ENCODE measurements at regions not wholly inside any gene's neighbourhood (a gene's known extent, or its start where the extent isn't known, plus 50 kb on each side); places are given as distances from the start of the nearest gene placed in this dataset.

DNA sequence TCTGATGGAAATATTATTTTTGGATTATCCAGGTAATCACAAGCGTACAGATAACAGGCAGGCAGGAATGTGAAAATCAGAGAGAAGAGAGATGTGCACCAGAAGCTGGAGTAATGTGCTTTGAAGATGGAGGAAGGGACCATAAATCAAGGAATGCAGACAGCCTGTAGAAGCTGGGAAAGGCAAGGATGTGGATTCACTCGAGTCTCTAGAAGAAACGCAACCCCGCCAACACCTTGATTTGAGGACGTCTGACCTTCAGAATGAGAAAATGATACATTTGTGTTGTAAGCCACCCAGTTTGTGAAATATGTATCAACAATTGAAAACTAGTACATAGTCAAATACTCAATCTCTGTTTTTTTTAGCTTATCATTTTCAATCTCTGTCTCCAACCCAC lies 207.6 kb upstream of the MPDZ start:
- TF ChIP-seq POLR2A (IDR thresholded peaks at IDR 0.05) (no peak), POLR2AphosphoS5 (IDR thresholded peaks at IDR 0.05) (no peak)
- TF ChIP-seq, protein P1, sequence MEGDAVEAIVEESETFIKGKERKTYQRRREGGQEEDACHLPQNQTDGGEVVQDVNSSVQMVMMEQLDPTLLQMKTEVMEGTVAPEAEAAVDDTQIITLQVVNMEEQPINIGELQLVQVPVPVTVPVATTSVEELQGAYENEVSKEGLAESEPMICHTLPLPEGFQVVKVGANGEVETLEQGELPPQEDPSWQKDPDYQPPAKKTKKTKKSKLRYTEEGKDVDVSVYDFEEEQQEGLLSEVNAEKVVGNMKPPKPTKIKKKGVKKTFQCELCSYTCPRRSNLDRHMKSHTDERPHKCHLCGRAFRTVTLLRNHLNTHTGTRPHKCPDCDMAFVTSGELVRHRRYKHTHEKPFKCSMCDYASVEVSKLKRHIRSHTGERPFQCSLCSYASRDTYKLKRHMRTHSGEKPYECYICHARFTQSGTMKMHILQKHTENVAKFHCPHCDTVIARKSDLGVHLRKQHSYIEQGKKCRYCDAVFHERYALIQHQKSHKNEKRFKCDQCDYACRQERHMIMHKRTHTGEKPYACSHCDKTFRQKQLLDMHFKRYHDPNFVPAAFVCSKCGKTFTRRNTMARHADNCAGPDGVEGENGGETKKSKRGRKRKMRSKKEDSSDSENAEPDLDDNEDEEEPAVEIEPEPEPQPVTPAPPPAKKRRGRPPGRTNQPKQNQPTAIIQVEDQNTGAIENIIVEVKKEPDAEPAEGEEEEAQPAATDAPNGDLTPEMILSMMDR (IDR thresholded peaks at IDR 0.05): no peak
